SK-N-SH treated with all-trans-retinoic acid at 6 μM for 48 hours (cell line): ENCODE measurements at regions not wholly inside any gene's neighbourhood (a gene's known extent, or its start where the extent isn't known, plus 50 kb on each side); places are given as distances from the start of the nearest gene placed in this dataset.

Experiments used
- ATAC-seq: fragments of 200-7000 bp; cut with Tn5 transposase; 3 replicates; pipeline ENCODE4 v1.9.1; 2020; ENCODE audit warnings: mild to moderate bottlenecking, moderate library complexity
- ARNTL ChIP-seq: fragments of 450-650 bp; formaldehyde crosslinking; IDR thresholded peaks from 2 replicates; pipeline ENCODE4 v1.5.0; 2020; ENCODE audit warnings: low read depth, mild to moderate bottlenecking, moderate library complexity, borderline replicate concordance
- BACH2 ChIP-seq: fragments of 250-450 bp; sonication (Bioruptor Pico); IDR thresholded peaks from 2 replicates; pipeline ENCODE4 v1.9.0; 2021; ENCODE audit warnings: mild to moderate bottlenecking, borderline replicate concordance
- CSDC2 ChIP-seq: fragments of 250-450 bp; sonication (Bioruptor Pico); IDR thresholded peaks from 2 replicates; pipeline ENCODE4 v1.5.0; 2020; ENCODE audit warnings: mild to moderate bottlenecking, moderate library complexity
- ESRRG ChIP-seq: fragments of 250-450 bp; sonication (Bioruptor Pico); IDR thresholded peaks from 2 replicates; pipeline ENCODE4 v1.6.1; 2021; ENCODE audit warnings: mild to moderate bottlenecking
- GLIS3 ChIP-seq: fragments of 250-450 bp; sonication (Bioruptor Pico); IDR thresholded peaks from 2 replicates; pipeline ENCODE4 v1.5.0; 2020; ENCODE audit warnings: mild to moderate bottlenecking, moderate library complexity
- ISL1 ChIP-seq: fragments of 250-450 bp; sonication (Bioruptor Pico); IDR thresholded peaks from 2 replicates; pipeline ENCODE4 v2.1.2; 2022; ENCODE audit warnings: mild to moderate bottlenecking, moderate library complexity
- OSR1 ChIP-seq: fragments of 250-450 bp; sonication (Bioruptor Pico); IDR thresholded peaks from 2 replicates; pipeline ENCODE4 v1.8.0; 2022; ENCODE audit warnings: moderate library complexity, mild to moderate bottlenecking, inconsistent platforms
- PPARA ChIP-seq: fragments of 250-450 bp; sonication (Bioruptor Pico); IDR thresholded peaks from 2 replicates; pipeline ENCODE4 v1.5.0; 2020; ENCODE audit warnings: mild to moderate bottlenecking, borderline replicate concordance
- RARB ChIP-seq: fragments of 250-450 bp; sonication (Bioruptor Pico); IDR thresholded peaks from 2 replicates; pipeline ENCODE4 v1.8.0; 2021; ENCODE audit warnings: mild to moderate bottlenecking, moderate library complexity
- SNAI2 ChIP-seq: fragments of 250-450 bp; sonication (Bioruptor Pico); IDR thresholded peaks from 2 replicates; pipeline ENCODE4 v1.5.0; 2020; ENCODE audit warnings: mild to moderate bottlenecking, moderate library complexity
- TOX ChIP-seq: fragments of 250-450 bp; sonication (Bioruptor Pico); IDR thresholded peaks from 2 replicates; pipeline ENCODE4 v1.8.0; 2021; ENCODE audit warnings: mild to moderate bottlenecking, moderate library complexity, borderline replicate concordance
- ZC3H10 ChIP-seq: fragments of 250-450 bp; sonication (Bioruptor Pico); IDR thresholded peaks from 2 replicates; pipeline ENCODE4 v1.5.1; 2021; ENCODE audit warnings: mild to moderate bottlenecking, moderate library complexity
- ZFP3 ChIP-seq: fragments of 250-450 bp; sonication (Bioruptor Pico); IDR thresholded peaks from 2 replicates; pipeline ENCODE4 v1.5.0; 2020; ENCODE audit warnings: mild to moderate bottlenecking, moderate library complexity
- ZFP30 ChIP-seq: fragments of 450-650 bp; formaldehyde crosslinking; IDR thresholded peaks from 2 replicates; pipeline ENCODE4 v1.5.0; 2022; ENCODE audit warnings: mild to moderate bottlenecking, moderate library complexity
- ZNF565 ChIP-seq: fragments of 450-650 bp; formaldehyde crosslinking; conservative IDR thresholded peaks from 2 replicates; pipeline ENCODE4 v1.5.0; 2020; ENCODE audit warnings: low read depth, mild to moderate bottlenecking, moderate library complexity
- TF ChIP-seq, protein P1 (sequence below): fragments of 250-450 bp; sonication (Bioruptor Pico); IDR thresholded peaks from 2 replicates; pipeline ENCODE4 v1.8.0; 2020; ENCODE audit warnings: mild to moderate bottlenecking, moderate library complexity, borderline replicate concordance
- TF ChIP-seq, protein P2 (sequence below): fragments of 250-450 bp; sonication (Bioruptor Pico); IDR thresholded peaks from 2 replicates; pipeline ENCODE4 v1.5.0; 2020; ENCODE audit warnings: mild to moderate bottlenecking, moderate library complexity
- TF ChIP-seq, protein P3 (sequence below): fragments of 250-450 bp; sonication (Bioruptor Pico); IDR thresholded peaks from 2 replicates; pipeline ENCODE4 v1.5.1; 2020; ENCODE audit warnings: low read depth, mild to moderate bottlenecking, moderate library complexity
- TF ChIP-seq, protein P4 (sequence below): fragments of 250-450 bp; sonication (Bioruptor Pico); IDR thresholded peaks from 2 replicates; pipeline ENCODE4 v1.5.1; 2021; ENCODE audit warnings: mild to moderate bottlenecking, moderate library complexity

DNA sequence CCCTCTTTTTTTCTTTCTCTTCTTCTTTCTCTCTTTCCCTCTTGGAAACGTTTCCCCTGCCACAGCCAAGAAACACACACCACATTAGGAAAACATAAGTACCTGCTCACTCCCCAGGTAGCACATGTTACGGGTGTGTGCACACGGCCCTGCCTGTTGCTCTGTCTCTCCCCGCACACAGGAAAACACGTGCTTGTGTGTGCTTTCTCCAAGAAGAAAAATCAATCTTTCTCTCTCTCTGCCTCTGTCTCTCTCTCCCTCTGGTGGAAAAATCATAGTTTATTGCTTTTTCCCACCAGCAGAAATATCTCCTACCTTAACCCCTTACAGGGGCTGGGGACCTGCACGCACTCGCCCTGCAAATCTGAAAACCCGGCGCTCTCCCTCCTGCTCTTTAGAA, 102.3 kb downstream of the EDN3 start:
- ATAC-seq: no peak
- TF ChIP-seq SNAI2 (no peak), BACH2 (no peak), TOX (CRISPR knock-in tag) (no peak), ZFP3 (no peak), RARB (no peak), ARNTL (CRISPR knock-in tag) (no peak), ESRRG (CRISPR knock-in tag) (no peak)
- TF ChIP-seq, protein P1, sequence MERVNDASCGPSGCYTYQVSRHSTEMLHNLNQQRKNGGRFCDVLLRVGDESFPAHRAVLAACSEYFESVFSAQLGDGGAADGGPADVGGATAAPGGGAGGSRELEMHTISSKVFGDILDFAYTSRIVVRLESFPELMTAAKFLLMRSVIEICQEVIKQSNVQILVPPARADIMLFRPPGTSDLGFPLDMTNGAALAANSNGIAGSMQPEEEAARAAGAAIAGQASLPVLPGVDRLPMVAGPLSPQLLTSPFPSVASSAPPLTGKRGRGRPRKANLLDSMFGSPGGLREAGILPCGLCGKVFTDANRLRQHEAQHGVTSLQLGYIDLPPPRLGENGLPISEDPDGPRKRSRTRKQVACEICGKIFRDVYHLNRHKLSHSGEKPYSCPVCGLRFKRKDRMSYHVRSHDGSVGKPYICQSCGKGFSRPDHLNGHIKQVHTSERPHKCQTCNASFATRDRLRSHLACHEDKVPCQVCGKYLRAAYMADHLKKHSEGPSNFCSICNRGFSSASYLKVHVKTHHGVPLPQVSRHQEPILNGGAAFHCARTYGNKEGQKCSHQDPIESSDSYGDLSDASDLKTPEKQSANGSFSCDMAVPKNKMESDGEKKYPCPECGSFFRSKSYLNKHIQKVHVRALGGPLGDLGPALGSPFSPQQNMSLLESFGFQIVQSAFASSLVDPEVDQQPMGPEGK (CRISPR knock-in tag): no peak

DNA sequence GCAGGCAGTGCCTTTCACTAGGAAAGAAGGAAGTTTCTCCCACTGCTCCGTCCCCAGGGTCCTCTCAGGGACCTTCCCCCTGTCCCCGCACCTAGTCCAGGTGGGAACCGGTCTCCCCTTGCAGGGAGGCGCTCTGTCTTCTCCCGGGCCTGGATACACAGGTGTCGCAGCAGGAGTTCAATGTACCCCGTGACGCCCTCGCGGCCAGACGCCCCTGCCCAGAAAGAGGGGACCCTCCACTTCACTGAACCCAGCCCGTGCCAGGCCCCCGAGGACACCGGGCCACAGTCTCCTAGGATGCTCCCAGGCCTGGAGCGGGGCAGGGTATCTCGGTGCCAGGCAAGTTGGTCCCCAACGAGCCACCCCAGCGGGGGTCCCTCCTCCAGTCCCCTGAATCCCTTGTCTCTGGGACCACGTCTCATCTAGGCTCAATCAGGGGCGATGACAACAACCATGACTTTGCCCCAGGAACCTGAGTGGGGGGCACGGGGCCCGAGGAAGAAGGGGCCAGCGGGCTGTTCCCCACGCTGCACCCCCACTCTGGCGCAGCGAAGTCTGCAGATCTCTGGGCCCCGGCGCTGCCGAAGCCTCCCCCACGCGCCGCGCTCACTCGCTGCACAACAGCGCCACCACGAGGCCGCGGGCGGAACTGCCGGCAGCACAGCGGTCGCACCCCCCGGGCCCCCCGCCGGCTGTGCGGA, 103.0 kb downstream of the EDN3 start:
- TF ChIP-seq, protein P2, sequence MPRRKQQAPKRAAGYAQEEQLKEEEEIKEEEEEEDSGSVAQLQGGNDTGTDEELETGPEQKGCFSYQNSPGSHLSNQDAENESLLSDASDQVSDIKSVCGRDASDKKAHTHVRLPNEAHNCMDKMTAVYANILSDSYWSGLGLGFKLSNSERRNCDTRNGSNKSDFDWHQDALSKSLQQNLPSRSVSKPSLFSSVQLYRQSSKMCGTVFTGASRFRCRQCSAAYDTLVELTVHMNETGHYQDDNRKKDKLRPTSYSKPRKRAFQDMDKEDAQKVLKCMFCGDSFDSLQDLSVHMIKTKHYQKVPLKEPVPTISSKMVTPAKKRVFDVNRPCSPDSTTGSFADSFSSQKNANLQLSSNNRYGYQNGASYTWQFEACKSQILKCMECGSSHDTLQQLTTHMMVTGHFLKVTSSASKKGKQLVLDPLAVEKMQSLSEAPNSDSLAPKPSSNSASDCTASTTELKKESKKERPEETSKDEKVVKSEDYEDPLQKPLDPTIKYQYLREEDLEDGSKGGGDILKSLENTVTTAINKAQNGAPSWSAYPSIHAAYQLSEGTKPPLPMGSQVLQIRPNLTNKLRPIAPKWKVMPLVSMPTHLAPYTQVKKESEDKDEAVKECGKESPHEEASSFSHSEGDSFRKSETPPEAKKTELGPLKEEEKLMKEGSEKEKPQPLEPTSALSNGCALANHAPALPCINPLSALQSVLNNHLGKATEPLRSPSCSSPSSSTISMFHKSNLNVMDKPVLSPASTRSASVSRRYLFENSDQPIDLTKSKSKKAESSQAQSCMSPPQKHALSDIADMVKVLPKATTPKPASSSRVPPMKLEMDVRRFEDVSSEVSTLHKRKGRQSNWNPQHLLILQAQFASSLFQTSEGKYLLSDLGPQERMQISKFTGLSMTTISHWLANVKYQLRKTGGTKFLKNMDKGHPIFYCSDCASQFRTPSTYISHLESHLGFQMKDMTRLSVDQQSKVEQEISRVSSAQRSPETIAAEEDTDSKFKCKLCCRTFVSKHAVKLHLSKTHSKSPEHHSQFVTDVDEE (CRISPR knock-in tag): 0 out of 2 replicates have a peak, but pooled peaks have one; percentile 16
- TF ChIP-seq, protein P3, sequence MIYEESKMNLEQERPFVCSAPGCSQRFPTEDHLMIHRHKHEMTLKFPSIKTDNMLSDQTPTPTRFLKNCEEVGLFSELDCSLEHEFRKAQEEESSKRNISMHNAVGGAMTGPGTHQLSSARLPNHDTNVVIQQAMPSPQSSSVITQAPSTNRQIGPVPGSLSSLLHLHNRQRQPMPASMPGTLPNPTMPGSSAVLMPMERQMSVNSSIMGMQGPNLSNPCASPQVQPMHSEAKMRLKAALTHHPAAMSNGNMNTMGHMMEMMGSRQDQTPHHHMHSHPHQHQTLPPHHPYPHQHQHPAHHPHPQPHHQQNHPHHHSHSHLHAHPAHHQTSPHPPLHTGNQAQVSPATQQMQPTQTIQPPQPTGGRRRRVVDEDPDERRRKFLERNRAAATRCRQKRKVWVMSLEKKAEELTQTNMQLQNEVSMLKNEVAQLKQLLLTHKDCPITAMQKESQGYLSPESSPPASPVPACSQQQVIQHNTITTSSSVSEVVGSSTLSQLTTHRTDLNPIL: no peak
- TF ChIP-seq SNAI2 (no peak), ZFP3 (no peak), ESRRG (CRISPR knock-in tag) (no peak)
- TF ChIP-seq, protein P1 (CRISPR knock-in tag): peak; percentile 79; the same call in 1 of the 2 replicates
- peak; percentile 91 for ATAC-seq

DNA sequence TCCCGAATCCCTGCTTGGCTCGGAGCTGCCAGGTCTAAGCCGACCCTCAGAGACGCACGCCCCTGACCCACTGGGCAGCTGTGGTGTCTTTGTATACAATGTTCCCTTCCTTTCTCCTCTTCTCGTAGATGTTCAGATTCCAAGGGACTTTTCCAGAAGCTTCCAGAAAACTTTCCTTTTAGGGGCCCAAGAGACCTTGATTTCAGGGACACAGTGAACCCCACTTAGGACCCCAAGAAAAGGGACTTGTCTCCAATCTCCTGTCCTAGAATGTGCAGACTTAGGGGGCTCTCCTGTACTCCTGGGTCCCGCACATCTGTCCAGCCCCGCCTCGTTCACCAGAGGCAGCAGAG, 103.5 kb downstream of the EDN3 start:
- ATAC-seq: no peak

DNA sequence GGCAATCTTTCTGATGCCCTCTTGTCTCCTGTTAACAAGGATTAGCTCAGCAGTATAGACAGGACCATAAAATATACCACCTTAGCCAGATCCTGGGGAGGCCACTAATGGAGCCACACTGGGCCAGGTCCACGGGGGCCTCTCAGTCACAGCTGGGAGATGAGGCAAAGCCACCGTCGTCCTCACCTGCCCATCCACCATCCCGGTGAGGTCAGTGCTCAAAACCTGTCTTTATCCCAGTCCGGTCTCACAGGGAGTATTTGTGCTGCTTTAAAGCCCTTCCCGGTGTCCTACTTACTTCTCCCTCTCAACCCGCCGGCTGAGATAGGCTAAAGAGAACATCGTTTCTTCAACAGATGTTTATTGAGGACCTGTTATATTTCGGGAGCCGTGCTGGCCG, 104.3 kb downstream of the EDN3 start:
- no peak for ATAC-seq
- TF ChIP-seq ISL1 (CRISPR knock-in tag) (no peak), BACH2 (no peak), ZFP30 (CRISPR knock-in tag) (no peak), ZFP3 (no peak), OSR1 (CRISPR knock-in tag) (no peak), GLIS3 (CRISPR knock-in tag) (no peak), ZNF565 (no peak), PPARA (CRISPR knock-in tag) (no peak), ZC3H10 (CRISPR knock-in tag) (no peak), CSDC2 (CRISPR knock-in tag) (no peak)
- TF ChIP-seq, protein P2 (CRISPR knock-in tag): no peak
- TF ChIP-seq, protein P4, sequence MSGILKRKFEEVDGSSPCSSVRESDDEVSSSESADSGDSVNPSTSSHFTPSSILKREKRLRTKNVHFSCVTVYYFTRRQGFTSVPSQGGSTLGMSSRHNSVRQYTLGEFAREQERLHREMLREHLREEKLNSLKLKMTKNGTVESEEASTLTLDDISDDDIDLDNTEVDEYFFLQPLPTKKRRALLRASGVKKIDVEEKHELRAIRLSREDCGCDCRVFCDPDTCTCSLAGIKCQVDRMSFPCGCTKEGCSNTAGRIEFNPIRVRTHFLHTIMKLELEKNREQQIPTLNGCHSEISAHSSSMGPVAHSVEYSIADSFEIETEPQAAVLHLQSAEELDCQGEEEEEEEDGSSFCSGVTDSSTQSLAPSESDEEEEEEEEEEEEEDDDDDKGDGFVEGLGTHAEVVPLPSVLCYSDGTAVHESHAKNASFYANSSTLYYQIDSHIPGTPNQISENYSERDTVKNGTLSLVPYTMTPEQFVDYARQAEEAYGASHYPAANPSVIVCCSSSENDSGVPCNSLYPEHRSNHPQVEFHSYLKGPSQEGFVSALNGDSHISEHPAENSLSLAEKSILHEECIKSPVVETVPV (CRISPR knock-in tag): no peak

More for the DNA sequence above, 103.5 kb downstream of the EDN3 start:
- TF ChIP-seq ISL1 (CRISPR knock-in tag): no peak
- TF ChIP-seq, protein P2 (CRISPR knock-in tag): no peak
- TF ChIP-seq, all 23 proteins: peak for 0
